Stimulated activated naive CD8-positive, alpha-beta T cell treated with anti-CD3 and anti-CD28 coated beads, Interleukin-15, Interleukin-2, amounts not matched to agents 100 U/mL and 50 U/mL, for 24 hours (primary cell): ENCODE measurements at regions not wholly inside any gene's neighbourhood (a gene's known extent, or its start where the extent isn't known, plus 50 kb on each side); places are given as distances from the start of the nearest gene placed in this dataset.
"Not testable (repeated sequence)": the region's sequence is repeated elsewhere in the genome, so short reads cannot be mapped to it uniquely, and the experiment has no call there.

Experiments used
- ATAC-seq: fragments of 150-1000 bp; cut with Tn5 transposase; one replicate; pipeline ENCODE4 v1.10.0; 2021
- DNase-seq: peaks from one replicate; pipeline ENCODE4 v3.0.0; 2021

DNA sequence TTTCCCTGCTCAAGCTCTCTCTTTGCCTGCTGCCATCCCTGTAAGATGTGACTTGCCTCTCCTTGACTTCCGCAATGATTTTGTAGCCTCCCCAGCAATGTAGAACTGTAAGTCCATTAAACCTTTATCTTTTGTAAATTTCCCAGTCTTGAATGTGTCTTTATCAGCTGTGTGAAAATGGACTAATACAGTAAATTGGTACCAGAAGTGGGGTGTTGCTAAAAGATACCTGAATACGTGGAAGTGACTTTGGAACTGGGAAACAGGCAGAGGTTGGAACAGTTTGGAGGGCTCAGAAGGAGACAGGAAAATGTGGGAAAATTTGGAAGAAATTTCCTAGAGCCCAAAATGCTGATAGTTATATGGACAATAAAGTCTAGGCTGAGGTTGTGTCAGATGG, 184.6 kb upstream of the EEF2KMT start:
- not testable (repeated sequence) for DNase-seq, ATAC-seq

- ATAC-seq (no peak), DNase-seq (no peak)
These were observed 159.9 kb upstream of the EEF2KMT start for GRCh38 chr16:5257462-5257861.

DNA sequence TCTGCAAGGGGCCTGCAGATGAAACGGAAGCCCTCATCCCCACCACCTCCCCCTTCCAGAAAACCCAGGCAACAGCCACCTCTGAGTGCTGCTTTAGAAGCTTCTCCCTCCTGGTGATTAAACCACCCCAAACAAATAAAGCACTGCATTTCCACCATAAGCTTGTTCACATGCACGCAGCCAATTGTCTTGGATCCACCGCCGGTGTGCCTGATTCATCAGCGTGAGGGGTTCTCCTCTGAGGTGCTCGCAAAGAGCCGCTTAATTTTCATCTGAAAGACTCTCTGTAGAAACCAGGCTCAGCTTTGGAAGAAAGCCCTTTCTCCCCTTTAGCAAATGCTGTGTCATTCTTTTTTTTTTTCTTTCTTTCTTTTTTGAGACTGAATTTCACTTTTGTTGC, 155.2 kb upstream of the EEF2KMT start:
- DNase-seq (no peak), ATAC-seq (no peak)

- not testable (repeated sequence) for ATAC-seq, DNase-seq
These were observed 149.8 kb upstream of the EEF2KMT start for GRCh38 chr16:5247403-5247802.

GRCh38 chr16:5240278-5240626, 142.7 kb upstream of the EEF2KMT start:
- ATAC-seq, DNase-seq: not testable (repeated sequence)

DNA sequence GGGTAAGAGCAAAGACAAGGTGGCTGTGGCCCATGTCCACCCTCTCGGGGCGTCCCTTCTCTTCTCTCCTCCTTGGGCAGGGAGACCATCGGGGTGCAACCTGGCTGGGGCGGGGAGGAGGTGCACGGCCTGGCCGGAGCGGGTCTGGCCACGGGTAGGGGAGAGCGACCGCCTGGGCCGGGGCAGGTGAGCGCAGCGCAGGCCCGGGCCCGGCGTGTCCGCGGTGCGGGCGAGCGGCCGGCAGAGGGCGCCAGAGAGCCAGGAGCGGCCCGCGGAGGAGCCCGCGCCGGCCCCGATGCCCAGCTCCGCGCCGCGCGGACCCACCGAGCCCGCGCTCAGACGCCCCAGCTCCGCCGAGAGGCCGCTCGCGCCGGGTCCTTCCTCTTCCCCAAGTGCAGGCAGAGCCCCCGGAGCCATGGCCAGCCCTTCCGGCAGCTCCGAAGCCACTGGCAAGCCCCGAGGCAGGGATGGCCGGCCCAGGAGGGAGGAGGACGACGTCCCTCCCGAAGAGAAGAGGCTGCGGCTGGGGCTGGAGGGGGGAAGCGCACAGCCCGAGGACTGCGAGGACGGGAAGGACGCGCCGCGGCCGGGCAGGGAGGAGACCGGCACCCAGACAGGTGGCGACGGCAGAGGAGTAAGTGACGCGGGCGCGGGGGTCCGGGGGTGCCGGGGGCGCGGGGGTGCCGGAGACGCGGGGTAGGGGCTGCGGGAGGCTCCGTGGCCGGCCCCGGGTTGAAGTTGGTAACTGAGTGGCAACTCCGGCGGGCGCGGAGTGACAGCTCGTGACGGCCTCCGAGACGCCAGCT, 142.1 kb upstream of the EEF2KMT start:
- ATAC-seq = not testable (repeated sequence)
- peak; percentile 72 for DNase-seq

- DNase-seq = no peak
- no peak for ATAC-seq
These were observed 137.5 kb upstream of the EEF2KMT start for GRCh38 chr16:5235119-5235518.

- no peak for ATAC-seq
- no peak for DNase-seq
These were observed 136.9 kb upstream of the EEF2KMT start for GRCh38 chr16:5234295-5235050.

GRCh38 chr16:5231246-5231759, 133.7 kb upstream of the EEF2KMT start:
- no peak for ATAC-seq
- DNase-seq = no peak

GRCh38 chr16:5228369-5228768, 130.8 kb upstream of the EEF2KMT start:
- no peak for ATAC-seq
- no peak for DNase-seq

GRCh38 chr16:5225931-5226655, 128.5 kb upstream of the EEF2KMT start:
- DNase-seq (no peak), ATAC-seq (no peak)

DNA sequence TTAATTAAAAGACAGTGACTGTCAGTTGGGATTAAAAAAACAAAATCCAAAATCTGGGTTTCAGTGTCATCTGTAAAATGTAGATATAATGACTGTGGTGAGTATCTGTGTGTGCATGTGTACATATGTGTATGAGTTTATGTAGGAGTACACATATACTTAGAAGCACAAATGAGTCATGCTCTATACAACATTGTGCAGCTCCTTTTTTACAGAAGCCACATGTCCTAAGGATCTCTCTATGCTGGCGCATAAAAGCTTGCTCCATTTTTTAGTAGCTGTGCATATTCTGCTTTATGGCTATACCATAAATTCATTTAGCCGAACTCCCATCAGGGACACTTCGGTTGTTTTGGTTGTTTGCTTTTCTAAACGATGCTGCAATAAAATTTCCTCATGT, 125.2 kb upstream of the EEF2KMT start:
- ATAC-seq = no peak
- no peak for DNase-seq

DNA sequence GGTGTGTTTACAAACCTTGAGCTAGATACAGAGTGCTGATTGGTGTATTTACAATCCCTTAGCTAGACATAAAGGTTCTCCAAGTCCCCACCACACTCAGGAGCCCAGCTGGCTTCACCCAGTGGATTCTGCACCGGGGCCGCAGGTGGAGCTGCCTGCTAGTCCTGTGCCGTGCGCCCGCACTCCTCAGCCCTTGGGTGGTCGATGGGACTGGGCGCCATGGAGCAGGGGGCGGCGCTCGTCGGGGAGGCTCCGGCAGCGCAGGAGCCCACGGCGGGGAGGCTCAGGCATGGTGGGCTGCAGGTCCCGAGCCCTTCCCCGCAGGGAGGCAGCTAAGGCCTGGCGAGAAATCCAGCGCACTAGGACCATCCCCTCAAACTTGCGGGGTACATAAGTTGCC, 124.2 kb upstream of the EEF2KMT start:
- DNase-seq, ATAC-seq: not testable (repeated sequence)

- no peak for ATAC-seq
- DNase-seq = no peak
These were observed 123.1 kb upstream of the EEF2KMT start for GRCh38 chr16:5220705-5221104.

DNA sequence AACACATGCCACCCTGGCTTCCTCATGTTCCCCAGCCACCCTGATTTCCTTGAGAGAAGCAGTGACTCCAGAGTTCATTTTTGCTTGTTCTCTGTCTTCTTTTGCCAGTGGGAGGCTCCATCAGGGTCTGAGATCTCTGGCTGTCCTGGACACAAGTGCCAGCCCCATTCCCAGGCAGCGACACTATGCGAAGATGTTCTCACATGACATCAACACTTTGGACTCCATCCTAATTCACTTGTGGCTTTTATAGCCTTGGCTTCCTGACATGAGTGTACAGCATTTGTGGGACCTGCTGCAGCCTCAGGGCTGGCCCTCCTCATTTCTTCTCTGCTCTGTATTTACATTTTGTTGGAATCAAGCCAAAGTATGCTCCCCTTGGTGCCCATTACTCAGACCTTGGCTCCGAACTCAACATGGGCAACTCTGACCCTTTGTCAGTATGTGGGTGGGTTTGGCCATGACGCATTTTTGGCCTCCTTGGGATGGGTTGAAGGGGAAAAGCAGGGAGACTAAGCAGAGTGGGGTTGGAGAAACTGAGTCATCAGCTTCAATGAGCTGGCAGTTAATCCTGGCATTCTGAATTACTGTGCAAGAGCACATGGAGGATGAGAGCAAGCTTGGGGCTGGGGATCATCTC, 119.0 kb upstream of the EEF2KMT start:
- no peak for DNase-seq

DNA sequence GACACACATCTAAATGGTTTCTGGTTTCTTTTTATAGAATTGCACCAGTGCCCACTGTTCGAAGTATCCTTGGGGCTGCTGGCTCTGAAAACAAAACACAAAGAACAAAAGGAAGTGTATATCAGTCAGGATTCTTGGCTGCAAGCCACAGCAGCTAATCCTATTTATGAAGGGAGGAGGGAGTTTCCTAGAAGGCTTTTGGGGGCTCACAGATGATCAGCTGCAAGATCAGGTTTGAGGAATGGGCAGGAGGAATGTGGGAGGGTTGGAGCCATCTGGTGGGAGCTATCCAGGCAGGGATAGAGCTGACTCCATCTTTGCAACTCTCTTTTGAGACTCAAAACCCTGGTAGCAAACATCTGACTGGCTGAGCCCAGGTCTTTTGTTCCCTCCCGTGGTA, 118.3 kb upstream of the EEF2KMT start:
- no peak for ATAC-seq
- DNase-seq = no peak

More for the DNA sequence above, 119.0 kb upstream of the EEF2KMT start:
- ATAC-seq = no peak

DNA sequence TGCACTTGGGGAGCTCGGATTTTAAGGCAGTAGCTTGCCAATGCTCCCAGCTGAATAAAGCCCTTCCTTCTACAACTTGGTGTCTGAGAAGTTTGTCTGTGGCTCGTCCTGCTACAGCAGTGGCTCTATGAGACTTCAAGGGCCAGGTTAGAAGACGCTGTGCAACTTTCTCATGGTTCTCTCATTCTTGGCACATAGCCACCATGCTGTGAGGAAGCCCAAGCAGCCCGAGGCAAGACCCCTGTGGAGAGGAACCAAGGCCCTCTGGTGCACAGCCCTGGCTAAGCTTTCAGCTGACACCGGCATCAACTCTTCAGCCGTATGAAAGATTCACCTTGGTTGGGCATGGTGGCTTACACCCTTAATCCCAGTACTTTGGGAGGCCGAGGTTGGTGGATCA, 116.9 kb upstream of the EEF2KMT start:
- no peak for ATAC-seq
- no peak for DNase-seq

- ATAC-seq, DNase-seq: not testable (repeated sequence)
These were observed 114.9 kb upstream of the EEF2KMT start for GRCh38 chr16:5212501-5212900.

GRCh38 chr16:5207862-5208498, 110.4 kb upstream of the EEF2KMT start:
- not testable (repeated sequence) for DNase-seq, ATAC-seq

DNA sequence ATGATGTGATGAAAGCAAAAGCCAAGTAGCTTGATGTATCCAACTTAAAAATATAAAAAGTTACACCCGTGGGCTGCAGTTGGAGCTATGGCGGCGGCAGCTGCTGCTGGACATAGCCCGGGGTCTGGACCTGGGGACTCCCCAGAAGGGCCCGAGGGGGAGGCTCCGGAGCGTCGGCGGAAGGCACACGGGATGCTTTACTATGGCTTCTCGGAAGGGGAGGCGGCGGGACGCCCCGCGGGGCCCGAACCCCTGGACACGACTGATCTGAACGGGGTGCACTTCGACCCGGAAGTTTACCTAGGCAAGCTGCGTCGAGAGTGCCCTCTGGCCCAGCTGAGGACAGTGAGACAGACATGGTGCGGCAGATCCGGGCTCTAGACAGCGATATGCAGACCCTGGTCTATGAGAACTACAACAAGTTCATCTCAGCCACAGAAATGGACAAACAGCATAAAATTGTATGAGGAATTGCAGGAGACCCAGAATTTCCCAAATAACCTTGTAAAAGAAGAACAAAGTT, 109.5 kb upstream of the EEF2KMT start:
- ATAC-seq (no peak), DNase-seq (no peak)

DNA sequence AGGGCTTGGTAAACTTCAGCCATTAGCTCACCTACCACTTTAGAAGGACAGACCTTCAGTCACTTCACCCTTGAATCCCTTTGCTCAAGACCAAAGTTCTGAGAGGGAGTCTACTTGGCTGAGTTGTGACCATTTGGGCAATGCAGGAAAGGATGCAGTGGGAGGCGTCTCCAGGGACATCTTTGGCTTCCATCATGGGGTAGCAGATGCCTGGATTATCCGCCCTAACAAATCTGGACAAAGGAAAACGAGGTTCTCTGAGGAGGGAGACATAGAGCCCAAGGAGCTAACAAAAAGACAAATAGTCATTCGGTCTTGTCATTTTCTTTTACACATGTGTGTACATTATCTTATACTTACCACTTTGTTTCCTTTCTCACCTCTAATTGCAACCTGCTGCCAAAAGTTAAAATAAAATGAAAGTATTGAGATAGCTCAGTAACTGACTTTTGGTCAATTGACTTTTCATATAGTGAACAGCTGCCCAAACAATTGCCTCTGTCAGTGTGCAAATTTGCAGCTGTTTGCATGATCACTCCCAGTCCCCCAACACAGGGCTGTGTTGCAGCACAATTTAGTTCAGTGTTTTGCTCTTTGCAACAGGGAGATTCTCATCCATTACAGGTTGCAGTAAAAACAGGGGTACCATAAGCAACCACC, 108.9 kb upstream of the EEF2KMT start:
- ATAC-seq (no peak), DNase-seq (no peak)
